Bronchial epithelial cell (primary cell): ENCODE measurements at regions not wholly inside any gene's neighbourhood (a gene's known extent, or its start where the extent isn't known, plus 50 kb on each side); places are given as distances from the start of the nearest gene placed in this dataset.

Experiments
- DNase-seq: peaks from one replicate; pipeline ENCODE4 v3.0.0-alpha.2; 2010; ENCODE audit warnings: low read depth
- FAIRE-seq: peaks from 2 replicates; lab custom pipeline; 2011; peaks lifted over from hg19 to GRCh38; lab: Jason Lieb, UNC
- H3K27me3 ChIP-seq: 2 replicates; pipeline ENCODE4 v1.5.1; 2011; ENCODE audit warnings: low read length; ENCODE audit not compliant: control insufficient read depth, insufficient read depth
- H3K36me3 ChIP-seq: 2 replicates; pipeline ENCODE4 v1.5.1; 2011; ENCODE audit warnings: low read length; ENCODE audit not compliant: control insufficient read depth, insufficient read depth
- H3K4me3 ChIP-seq: 2 replicates; pipeline ENCODE4 v1.5.1; 2011; ENCODE audit warnings: mild to moderate bottlenecking, low read depth, low read length, control low read depth
- CTCF ChIP-seq: IDR thresholded peaks from 2 replicates; pipeline ENCODE4 v1.5.1; 2011; ENCODE audit warnings: mild to moderate bottlenecking, moderate library complexity, low read length, control low read depth, inconsistent platforms; ENCODE audit not compliant: insufficient read depth, severe bottlenecking

DNA sequence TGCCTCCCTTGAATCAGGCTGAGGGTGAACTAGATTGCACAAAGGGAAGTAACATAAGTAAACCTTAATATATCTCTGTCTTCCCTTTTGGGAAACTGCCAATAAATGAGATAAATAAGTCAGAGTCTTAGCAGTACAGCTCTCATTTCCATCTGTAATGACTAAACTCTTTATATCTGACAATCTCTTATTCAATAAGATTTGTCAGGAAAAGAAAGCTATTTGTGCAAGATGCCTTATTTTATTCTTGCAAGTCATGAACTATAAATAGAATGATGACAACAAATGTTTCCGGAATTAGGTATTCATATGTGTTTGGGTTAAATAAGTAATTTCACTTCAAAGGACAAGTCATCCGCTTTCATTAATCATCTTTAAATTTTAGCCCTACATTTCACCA is 229.2 kb downstream of the PTGER3 start:
- H3K36me3 ChIP-seq, result no peaks in the 10 kb centered on the region
- DNase-seq (no peak), FAIRE-seq (no peak)
- no peak for TF ChIP-seq CTCF
- no peak overlapping the region for H3K4me3 ChIP-seq
- no peaks in the 10 kb centered on the region for H3K27me3 ChIP-seq

DNA sequence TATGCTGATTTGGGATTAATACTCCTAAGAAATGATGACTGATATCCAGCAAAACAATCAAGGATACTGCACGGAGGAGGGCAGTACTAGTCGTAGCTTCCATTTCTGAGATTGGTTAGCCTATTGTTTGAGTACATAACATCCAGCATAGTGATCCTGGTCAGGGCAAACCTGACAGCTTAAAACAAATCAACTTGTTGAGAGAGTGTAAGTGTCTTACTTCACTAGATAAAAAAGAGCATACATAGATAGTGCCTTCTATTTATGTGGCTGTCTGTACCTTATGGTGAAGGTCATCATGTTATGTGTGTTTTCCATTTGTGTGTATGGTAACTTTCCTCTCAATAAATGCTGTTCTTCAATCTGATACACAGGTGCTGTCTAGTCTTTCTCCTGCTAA is 228.4 kb downstream of the PTGER3 start:
- no peak for FAIRE-seq
- TF ChIP-seq CTCF, result no peak
- Histone ChIP-seq H3K4me3 (no peak overlapping the region), H3K27me3 (no peaks in the 10 kb centered on the region), H3K36me3 (no peaks in the 10 kb centered on the region)
- DNase-seq, result no peak

- DNase-seq (no peak), FAIRE-seq (no peak)
- no peak for TF ChIP-seq CTCF
- H3K27me3 ChIP-seq, result no peaks in the 10 kb centered on the region
- no peaks in the 10 kb centered on the region for H3K36me3 ChIP-seq
- no peak overlapping the region for H3K4me3 ChIP-seq
Measured at GRCh38 chr1:70819785-70820184, 227.8 kb downstream of the PTGER3 start.

DNA sequence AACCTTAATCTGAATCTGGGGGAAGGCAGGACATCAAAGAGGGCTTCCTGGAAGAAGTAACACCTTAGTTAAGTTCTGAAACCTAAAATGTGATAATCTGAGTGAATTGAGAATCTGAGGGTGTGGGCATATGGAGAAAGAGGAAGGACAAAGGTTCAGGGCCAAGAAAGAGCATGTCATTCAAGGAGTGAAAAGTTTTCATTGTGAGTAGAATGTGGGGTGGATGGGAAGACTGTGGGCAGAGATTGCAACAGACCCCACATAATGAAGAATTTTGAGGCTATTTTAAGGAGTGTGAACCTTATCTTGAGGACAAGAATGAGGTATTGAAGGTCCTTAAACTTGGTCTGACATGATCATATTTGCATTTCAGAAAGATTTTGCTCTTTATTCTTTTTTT is 227.2 kb downstream of the PTGER3 start:
- FAIRE-seq (no peak), DNase-seq (no peak)
- no peak overlapping the region for H3K4me3 ChIP-seq
- no peaks in the 10 kb centered on the region for H3K27me3 ChIP-seq
- no peak for TF ChIP-seq CTCF
- H3K36me3 ChIP-seq, result no peaks in the 10 kb centered on the region

GRCh38 chr1:70820995-70821394 is 226.6 kb downstream of the PTGER3 start:
- Histone ChIP-seq H3K27me3 (no peaks in the 10 kb centered on the region), H3K4me3 (no peak overlapping the region), H3K36me3 (no peaks in the 10 kb centered on the region)
- no peak for FAIRE-seq
- DNase-seq, result no peak
- TF ChIP-seq CTCF, result no peak

DNA sequence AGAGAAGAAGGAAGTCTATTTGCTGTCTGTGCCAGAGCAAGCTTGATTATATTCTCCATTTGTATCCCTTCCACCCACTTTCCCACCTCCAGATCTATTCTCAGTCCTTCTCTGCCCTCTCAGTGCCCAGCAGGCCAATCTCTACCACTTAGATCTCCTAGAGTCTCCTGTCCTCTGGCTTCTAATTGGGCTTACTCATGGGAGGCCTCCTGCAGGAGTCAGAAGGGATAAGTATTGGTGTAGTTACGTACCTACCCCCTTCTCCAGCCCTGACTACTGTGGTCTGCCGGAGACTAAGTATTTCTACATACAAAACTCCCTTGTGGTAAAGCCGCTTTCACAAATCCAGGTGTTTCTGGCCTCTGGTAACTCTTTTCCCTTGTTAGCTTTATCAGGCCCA is 221.2 kb downstream of the PTGER3 start:
- Histone ChIP-seq H3K27me3 (no peaks in the 10 kb centered on the region), H3K36me3 (no peaks in the 10 kb centered on the region), H3K4me3 (no peak overlapping the region)
- FAIRE-seq (no peak), DNase-seq (no peak)
- no peak for TF ChIP-seq CTCF
